ENCODE measurements at regions not wholly inside any gene's neighbourhood (a gene's known extent, or its start where the extent isn't known, plus 50 kb on each side); places are given as distances from the start of the nearest gene placed in this dataset.

- no peaks in the 10 kb centered on the region for H3K36me3 ChIP-seq (ENCODE audit: control insufficient read depth, insufficient read depth, low read length)
- H4K5ac ChIP-seq (ENCODE audit: low read depth, low read length), result no peak overlapping the region
- H2BK120ac ChIP-seq (ENCODE audit: low read depth, low read length), result no peak overlapping the region
- dilution Hi-C loops (cut with HindIII; ENCODE audit: low sequenced_read_pairs, unreplicated experiment), result no loop called here
- no peak overlapping the region for H3K27ac ChIP-seq (ENCODE audit: insufficient read depth, low read length)
- no peak overlapping the region for H2BK15ac ChIP-seq (ENCODE audit: low read depth, low read length)
- no peak overlapping the region for H2AK5ac ChIP-seq (ENCODE audit: low read depth, low read length)
- no peaks in the 10 kb centered on the region for H3K79me1 ChIP-seq (ENCODE audit: low read depth in 1 of 2, low read length in 2 of 2)
- H3K27me3 ChIP-seq (ENCODE audit: control insufficient read depth, insufficient read depth, low read length), result no peaks in the 10 kb centered on the region
- H3K4me3 ChIP-seq (ENCODE audit: insufficient read depth, low read depth, low read length), result no peak overlapping the region
- no peak overlapping the region for H3K18ac ChIP-seq (ENCODE audit: low read depth, low read length)
- in situ Hi-C loops (cut with MboI; ENCODE audit: low sequenced_read_pairs), result no loop called here
- TF ChIP-seq SMC3 (IDR thresholded peaks at IDR 0.05; ENCODE audit: low read depth, low read length), result no peak
- TF ChIP-seq, protein P1, sequence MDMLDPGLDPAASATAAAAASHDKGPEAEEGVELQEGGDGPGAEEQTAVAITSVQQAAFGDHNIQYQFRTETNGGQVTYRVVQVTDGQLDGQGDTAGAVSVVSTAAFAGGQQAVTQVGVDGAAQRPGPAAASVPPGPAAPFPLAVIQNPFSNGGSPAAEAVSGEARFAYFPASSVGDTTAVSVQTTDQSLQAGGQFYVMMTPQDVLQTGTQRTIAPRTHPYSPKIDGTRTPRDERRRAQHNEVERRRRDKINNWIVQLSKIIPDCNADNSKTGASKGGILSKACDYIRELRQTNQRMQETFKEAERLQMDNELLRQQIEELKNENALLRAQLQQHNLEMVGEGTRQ (IDR thresholded peaks at IDR 0.05; ENCODE audit: low read depth, low read length), result no peak
- no peak for TF ChIP-seq CEBPB (IDR thresholded peaks at IDR 0.05; ENCODE audit: low read depth, low read length)
- TF ChIP-seq MXI1 (IDR thresholded peaks at IDR 0.05; ENCODE audit: borderline replicate concordance, low read depth, low read length), result no peak
- no peak for TF ChIP-seq FOS (IDR thresholded peaks at IDR 0.05; ENCODE audit: low read depth, low read length)
- no peak for TF ChIP-seq POLR2A (IDR thresholded peaks at IDR 0.05; ENCODE audit: low read depth, low read length)
- TF ChIP-seq BHLHE40 (IDR thresholded peaks at IDR 0.05; ENCODE audit: low read depth, low read length), result no peak
- no peak for TF ChIP-seq CTCF (conservative IDR thresholded peaks at IDR 0.05; ENCODE audit: low read depth, low read length)
- TF ChIP-seq MAZ (IDR thresholded peaks at IDR 0.05; ENCODE audit: borderline replicate concordance, low read depth, low read length), result no peak
- TF ChIP-seq ELK1 (IDR thresholded peaks at IDR 0.05; ENCODE audit: borderline replicate concordance, low read depth, low read length), result no peak
- no peak for TF ChIP-seq NFE2L2 (IDR thresholded peaks at IDR 0.05; ENCODE audit: low read depth, low read length)
- TF ChIP-seq RAD21 (IDR thresholded peaks at IDR 0.05; ENCODE audit: low read length), result no peak
- no peak for TF ChIP-seq RFX5 (IDR thresholded peaks at IDR 0.05; ENCODE audit: low read depth, low read length)
- TF ChIP-seq RCOR1 (IDR thresholded peaks at IDR 0.05; ENCODE audit: insufficient replicate concordance, low read length), result no peak
- TF ChIP-seq MAFK (IDR thresholded peaks at IDR 0.05; ENCODE audit: low read depth, low read length), result no peak
- TF ChIP-seq CHD1 (IDR thresholded peaks at IDR 0.05; ENCODE audit: low read depth, low read length), result no peak
- no peak overlapping the region for H4K91ac ChIP-seq (ENCODE audit: insufficient read depth, low read depth, low read length)
- no peak overlapping the region for H3K23ac ChIP-seq (ENCODE audit: low read depth, low read length)
- H3K4me1 ChIP-seq (ENCODE audit: control insufficient read depth, insufficient read depth, low read length), result no peaks in the 10 kb centered on the region
- no peaks in the 10 kb centered on the region for H3K9me1 ChIP-seq (ENCODE audit: insufficient read depth, low read length)
- ChIA-PET POLR2A (ENCODE audit: unreplicated experiment) (no interaction called here), CTCF (no interaction called here)
- intact Hi-C loops (cut with micrococcal nuclease), result no loop called here
- H2AFZ ChIP-seq (replicated peaks; ENCODE audit: low read length, poor library complexity), result no peak overlapping the region
- H3K14ac ChIP-seq (replicated peaks; ENCODE audit: low read depth, low read length), result no peak overlapping the region
- H2BK20ac ChIP-seq (ENCODE audit: low read depth, low read length), result no peak overlapping the region
- no peaks in the 10 kb centered on the region; the same call in 1 of the 2 replicates for H3K9me3 ChIP-seq (ENCODE audit: control insufficient read depth, insufficient read depth, low read length)
- no peak overlapping the region for H2AK9ac ChIP-seq (replicated peaks; ENCODE audit: low read depth, low read length, poor library complexity)
- H4K20me1 ChIP-seq (ENCODE audit: insufficient read depth, low read length), result no peaks in the 10 kb centered on the region
- DNase-seq (no peak), ATAC-seq (ENCODE audit: low read depth) (no peak)
- H3K9ac ChIP-seq (ENCODE audit: low read depth, low read length), result no peak overlapping the region
- BruUV-seq (replicated peaks), result no TSS peak
- H4K8ac ChIP-seq (ENCODE audit: low read depth in 2 of 2, low read length in 2 of 2), result no peak overlapping the region
- H3K4ac ChIP-seq (ENCODE audit: low read depth, low read length), result no peak overlapping the region
- no peak overlapping the region for H2BK5ac ChIP-seq (ENCODE audit: low read depth, low read length, poor library complexity, severe bottlenecking)
- no peak overlapping the region for H3K56ac ChIP-seq (ENCODE audit: extremely low read depth, insufficient read depth, low read length)
- H3K4me2 ChIP-seq (ENCODE audit: low read depth, low read length), result no peak overlapping the region
- 20% methylated on average over 1 of the region's 5 CpGs; no CpG with 5 or more reads in 1 of the 2 experiments for WGBS, 2 experiments (ENCODE audit: extremely low coverage in 2 of 2, insufficient read length in 1 of 2)
Measured at GRCh38 chr1:213394837-213395236, 343.8 kb downstream of the RPS6KC1 start.

Measured in IMR-90 (cell line).